ENCODE measurements at regions not wholly inside any gene's neighbourhood (a gene's known extent, or its start where the extent isn't known, plus 50 kb on each side); places are given as distances from the start of the nearest gene placed in this dataset.

- TF ChIP-seq SIN3A (IDR thresholded peaks at IDR 0.05; ENCODE audit: borderline replicate concordance, low read depth, low read length) (no peak), CTCF (IDR thresholded peaks at IDR 0.05) (no peak), MAX (IDR thresholded peaks at IDR 0.05; ENCODE audit: low read depth) (no peak), GATA2 (CRISPR knock-in tag; IDR thresholded peaks at IDR 0.05) (no peak), IRF3 (IDR thresholded peaks at IDR 0.05; ENCODE audit: low read depth, low read length) (no peak), EZH2phosphoT487 (IDR thresholded peaks at IDR 0.05; ENCODE audit: borderline replicate concordance, low read depth) (no peak), RAD21 (IDR thresholded peaks at IDR 0.05; ENCODE audit: low read length) (no peak), POLR2AphosphoS5 (IDR thresholded peaks at IDR 0.05; ENCODE audit: low read depth, low read length) (no peak), MXI1 (IDR thresholded peaks at IDR 0.05; ENCODE audit: low read depth, low read length) (no peak), REST (IDR thresholded peaks at IDR 0.05; ENCODE audit: low read depth, low read length) (no peak), JUND (IDR thresholded peaks at IDR 0.05) (no peak), ZBTB33 (IDR thresholded peaks at IDR 0.05; ENCODE audit: borderline replicate concordance, low read depth) (no peak)
These were observed 1001.7 kb downstream of the PCDH17 start for GRCh38 chr13:58633226-58633625.
